CD4-positive, alpha-beta T cell treated with Interleukin-21 for 1 hour (primary cell): ENCODE measurements at regions not wholly inside any gene's neighbourhood (a gene's known extent, or its start where the extent isn't known, plus 50 kb on each side); places are given as distances from the start of the nearest gene placed in this dataset.

Experiments used
- DNase-seq: peaks from one replicate; pipeline ENCODE4 v3.0.0-alpha.2; 2020

GRCh38 chr22:19625331-19626041 lies 88.8 kb upstream of the SEPTIN5 start:
- no peak for DNase-seq

- no peak for DNase-seq
Observed at GRCh38 chr22:19626042-19626587, 88.2 kb upstream of the SEPTIN5 start.

- DNase-seq, result no peak
Observed at GRCh38 chr22:19626666-19627065, 87.6 kb upstream of the SEPTIN5 start.

GRCh38 chr22:19628038-19628776 lies 86.1 kb upstream of the SEPTIN5 start:
- DNase-seq, result no peak

GRCh38 chr22:19629331-19629719 lies 85.0 kb upstream of the SEPTIN5 start:
- DNase-seq, result no peak

- DNase-seq, result peak; percentile 86
Observed at GRCh38 chr22:19629720-19630419, 84.4 kb upstream of the SEPTIN5 start.

- DNase-seq, result no peak
Observed at GRCh38 chr22:19630614-19631013, 83.7 kb upstream of the SEPTIN5 start.

GRCh38 chr22:19631899-19632667 lies 82.2 kb upstream of the SEPTIN5 start:
- DNase-seq, result peak; percentile 3

GRCh38 chr22:19632668-19633148 lies 81.6 kb upstream of the SEPTIN5 start:
- DNase-seq, result no peak

GRCh38 chr22:19634226-19634975 lies 79.9 kb upstream of the SEPTIN5 start:
- DNase-seq, result no peak

- DNase-seq, result no peak
Observed at GRCh38 chr22:19635644-19636043, 78.7 kb upstream of the SEPTIN5 start.

GRCh38 chr22:19636696-19637407 lies 77.5 kb upstream of the SEPTIN5 start:
- no peak for DNase-seq

- DNase-seq, result no peak
Observed at GRCh38 chr22:19637408-19638281, 76.7 kb upstream of the SEPTIN5 start.

- no peak for DNase-seq
Observed at GRCh38 chr22:19638282-19639015, 75.9 kb upstream of the SEPTIN5 start.

- DNase-seq, result no peak
Observed at GRCh38 chr22:19639610-19640135, 74.6 kb upstream of the SEPTIN5 start.

- DNase-seq, result no peak
Observed at GRCh38 chr22:19640306-19640705, 74.0 kb upstream of the SEPTIN5 start.

- no peak for DNase-seq
Observed at GRCh38 chr22:19641254-19641982, 72.9 kb upstream of the SEPTIN5 start.

GRCh38 chr22:19641983-19642451 lies 72.3 kb upstream of the SEPTIN5 start:
- no peak for DNase-seq
